HCT116 (cell line): ENCODE measurements at regions not wholly inside any gene's neighbourhood (a gene's known extent, or its start where the extent isn't known, plus 50 kb on each side); places are given as distances from the start of the nearest gene placed in this dataset.

ENCODE experiments used
- ATAC-seq: fragments of 200-7000 bp; cut with Tn5 transposase; 2 replicates; pipeline ENCODE4 v1.9.1; 2020; ENCODE audit warnings: mild to moderate bottlenecking, moderate library complexity
- BruUV-seq: library from RNA; stranded (reverse); fragments of 400-500 nt; replicated peaks from 2 replicates; lab custom pipeline; 2021; lab: Mats Ljungman, UMichigan
- CTCF ChIA-PET: fragments of 300-600 bp; sonication (Branson Sonifier 250); formaldehyde crosslinking; loops from one replicate; lab custom pipeline; 2021; ENCODE audit warnings: antibody characterized with exemption; lab: Charles Lee
- POLR2A ChIA-PET: fragments of 300-600, 350-600 bp; sonication (Branson Sonifier 250); formaldehyde crosslinking; loops from one replicate; lab custom pipeline; 2021; ENCODE audit warnings: antibody characterized with exemption; lab: Charles Lee
- RAD21 ChIA-PET, 2 experiments: fragments of 300-600 bp; sonication (Branson Sonifier 250); formaldehyde crosslinking; loops; one replicate each; lab custom pipeline; 2023; ENCODE audit warnings: low total read pairs in 2 of 2; ENCODE audit not compliant: uncharacterized antibody in 2 of 2, unreplicated experiment in 2 of 2, low non-redundant PET in 1 of 2; lab: Charles Lee
- DNase-seq: peaks from one replicate; pipeline ENCODE4 v3.0.0-alpha.2; 2010; ENCODE audit warnings: low read depth, low spot score
- H2AFZ ChIP-seq: fragments of 200-600 bp; shearing (Covaris generic), sonication (generic); 2 replicates; pipeline ENCODE4 v1.6.1; 2017; ENCODE audit warnings: low read depth, mixed run types, mixed read lengths, antibody characterized with exemption, low read length; ENCODE audit not compliant: poor library complexity, severe bottlenecking
- H3K27ac ChIP-seq: 2 replicates; pipeline ENCODE4 v1.5.1; 2012; ENCODE audit warnings: low read depth, low read length
- H3K27me3 ChIP-seq: fragments of 200-600 bp; sonication (generic); 2 replicates; pipeline ENCODE4 v1.6.1; 2016; ENCODE audit warnings: mixed run types, low read length, mixed read lengths; ENCODE audit not compliant: insufficient read depth
- H3K36me3 ChIP-seq, 2 experiments: fragments of 200-500 bp in 1 of 2; fragments of 200-600 bp in 1 of 2; sonication (Bioruptor generic) in 1 of 2; sonication (generic) in 1 of 2; 2 replicates each; pipeline versions ENCODE4 v1.5.1 to v1.6.1; 2014 to 2016; ENCODE audit warnings: low read length in 2 of 2, inconsistent platforms in 1 of 2, mixed read lengths in 1 of 2, mixed run types in 1 of 2; ENCODE audit not compliant: insufficient read depth in 2 of 2, control insufficient read depth in 1 of 2
- H3K4me1 ChIP-seq, 2 experiments: fragments of 200-600 bp in 1 of 2; sonication (generic) in 1 of 2; 2 replicates each; pipeline versions ENCODE4 v1.5.1 to v1.6.1; 2012 to 2017; ENCODE audit warnings: low read length in 2 of 2, inconsistent platforms in 1 of 2, mild to moderate bottlenecking in 1 of 2, mixed read lengths in 1 of 2, mixed run types in 1 of 2, moderate library complexity in 1 of 2; ENCODE audit not compliant: insufficient read depth in 2 of 2, control insufficient read depth in 1 of 2
- H3K4me2 ChIP-seq: fragments of 200-600 bp; sonication (generic); 2 replicates; pipeline ENCODE4 v1.6.1; 2017; ENCODE audit warnings: mixed run types, low read length, mixed read lengths
- H3K4me3 ChIP-seq, 2 experiments: fragments of 200-600 bp in 1 of 2; sonication (generic) in 1 of 2; replicated peaks in 1 of 2; 2 replicates each; pipeline ENCODE4 v1.5.1; 2011 to 2016; ENCODE audit warnings: low read length in 2 of 2, control low read depth in 1 of 2, low read depth in 1 of 2, mild to moderate bottlenecking in 1 of 2, mixed read lengths in 1 of 2, mixed run types in 1 of 2
- H3K79me2 ChIP-seq: fragments of 200-600 bp; sonication (generic); 2 replicates; pipeline ENCODE4 v1.6.1; 2017; ENCODE audit warnings: mild to moderate bottlenecking, mixed run types, low read length, moderate library complexity, mixed read lengths; ENCODE audit not compliant: insufficient read depth
- H3K9ac ChIP-seq: fragments of 200-600 bp; sonication (generic); 2 replicates; pipeline ENCODE4 v1.6.1; 2016; ENCODE audit warnings: low read length, mixed read lengths
- H3K9me2 ChIP-seq: fragments of 200-600 bp; sonication (generic), shearing (Covaris generic); 2 replicates; pipeline ENCODE4 v1.6.1; 2017; ENCODE audit warnings: mixed run types, mild to moderate bottlenecking, moderate library complexity; ENCODE audit not compliant: insufficient read depth
- H3K9me3 ChIP-seq, 2 experiments: fragments of 200-500 bp in 1 of 2; fragments of 200-600 bp in 1 of 2; sonication (Bioruptor generic) in 1 of 2; sonication (generic) in 1 of 2; 2 replicates each; pipeline ENCODE4 v1.6.1; 2014 to 2017; ENCODE audit warnings: low read length in 2 of 2, mixed read lengths in 2 of 2, inconsistent platforms in 1 of 2, low read depth in 1 of 2, mild to moderate bottlenecking in 1 of 2, mixed run types in 1 of 2, moderate library complexity in 1 of 2; ENCODE audit not compliant: control insufficient read depth in 1 of 2, insufficient read depth in 1 of 2
- H4K20me1 ChIP-seq: fragments of 200-600 bp; sonication (generic), shearing (Covaris generic); 2 replicates; pipeline ENCODE4 v1.6.1; 2017; ENCODE audit warnings: mixed run types, mild to moderate bottlenecking, moderate library complexity; ENCODE audit not compliant: insufficient read depth
- CBX3 ChIP-seq: IDR thresholded peaks from 2 replicates; pipeline ENCODE4 v1.6.1; 2012; ENCODE audit warnings: low read depth
- CEBPB ChIP-seq: IDR thresholded peaks from 2 replicates; pipeline ENCODE4 v1.6.1; 2012; ENCODE audit warnings: low read depth
- CTCF ChIP-seq, 3 experiments: fragments of 200-600 bp in 1 of 3; sonication (generic) in 1 of 3; IDR thresholded peaks in 2 of 3; conservative IDR thresholded peaks in 1 of 3; 2 replicates each; pipeline ENCODE4 v1.5.1; 2012 to 2017; ENCODE audit warnings: low read depth in 2 of 3, low read length in 2 of 3, antibody characterized with exemption in 1 of 3, borderline replicate concordance in 1 of 3, control low read depth in 1 of 3, mild to moderate bottlenecking in 1 of 3, mixed read lengths in 1 of 3, mixed run types in 1 of 3, moderate library complexity in 1 of 3; ENCODE audit not compliant: insufficient read depth in 1 of 3
- EZH2phosphoT487 ChIP-seq: fragments of 200-600 bp; IDR thresholded peaks from 2 replicates; pipeline ENCODE4 v1.6.1; 2018; ENCODE audit warnings: antibody characterized with exemption, borderline replicate concordance
- FOSL1 ChIP-seq: IDR thresholded peaks from 2 replicates; pipeline ENCODE4 v1.6.1; 2012; ENCODE audit warnings: low read depth
- JUND ChIP-seq: IDR thresholded peaks from 2 replicates; pipeline ENCODE4 v1.6.1; 2012
- TCF7L2 ChIP-seq: IDR thresholded peaks from 2 replicates; pipeline ENCODE4 v1.7.0; 2011; ENCODE audit warnings: borderline replicate concordance, inconsistent platforms; ENCODE audit not compliant: insufficient read depth, insufficient read length; ENCODE audit errors: extremely low read depth
- YY1 ChIP-seq: IDR thresholded peaks from 2 replicates; pipeline ENCODE4 v1.6.1; 2011; ENCODE audit warnings: low read length, low read depth, moderate library complexity, mild to moderate bottlenecking; ENCODE audit not compliant: insufficient replicate concordance; ENCODE audit errors: extremely low read depth
- ZBTB33 ChIP-seq: IDR thresholded peaks from 2 replicates; pipeline ENCODE4 v1.6.1; 2011; ENCODE audit warnings: mild to moderate bottlenecking, low read length, moderate library complexity; ENCODE audit not compliant: insufficient replicate concordance; ENCODE audit errors: extremely low read depth
- ZNF274 ChIP-seq: fragments of 200-500 bp; sonication (Bioruptor generic); IDR thresholded peaks from 2 replicates; pipeline ENCODE4 v1.6.1; 2014; ENCODE audit warnings: mild to moderate bottlenecking, low read depth, low read length, inconsistent platforms
- intact Hi-C: fragments of 100-400 bp; cut with micrococcal nuclease; formaldehyde crosslinking; loops from 2 replicates; pipeline ENCODE4 v1.10.0; 2022

- DNase-seq, result no peak
- peaks cover 7% of the 10 kb centered on the region; the same call in 1 of the 2 replicates for H3K27me3 ChIP-seq
- no peak overlapping the region for H2AFZ ChIP-seq
- RAD21 ChIA-PET, result no interaction called here
- no peak overlapping the region for H3K4me2 ChIP-seq
- no peak overlapping the region for H3K4me3 ChIP-seq
- H3K79me2 ChIP-seq, result no peaks in the 10 kb centered on the region
- CTCF ChIA-PET, result no interaction called here
- ATAC-seq, result no peak
- H3K9me3 ChIP-seq, result no peaks in the 10 kb centered on the region
- no TSS peak for BruUV-seq
- H3K36me3 ChIP-seq, result no peaks in the 10 kb centered on the region
- no peaks in the 10 kb centered on the region for H4K20me1 ChIP-seq
- intact Hi-C loops, result no loop called here
- no peak overlapping the region for H3K9ac ChIP-seq
- POLR2A ChIA-PET, result no interaction called here
- no peak for TF ChIP-seq CTCF (IDR thresholded peaks at IDR 0.05 in 2 of 3, conservative IDR thresholded peaks at IDR 0.05 in 1 of 3; ENCODE audit: borderline replicate concordance in 1 of 3, insufficient read depth in 1 of 3, low read depth in 2 of 3, low read length in 2 of 3)
- TF ChIP-seq ZBTB33, result no peak
- TF ChIP-seq JUND, result no peak
- no peak for TF ChIP-seq CBX3
- no peak for TF ChIP-seq TCF7L2
- TF ChIP-seq EZH2phosphoT487, result no peak
- TF ChIP-seq ZNF274, result no peak
- TF ChIP-seq YY1, result no peak
- TF ChIP-seq CEBPB, result no peak
- TF ChIP-seq FOSL1, result no peak
- no peaks in the 10 kb centered on the region for H3K9me2 ChIP-seq
- H3K4me1 ChIP-seq, result no peaks in the 10 kb centered on the region
- H3K27ac ChIP-seq, result no peak overlapping the region
These were observed 923.0 kb upstream of the TMEM132C start for GRCh38 chr12:127343940-127344339.
